LoVo (cell line): ENCODE measurements at regions not wholly inside any gene's neighbourhood (a gene's known extent, or its start where the extent isn't known, plus 50 kb on each side); places are given as distances from the start of the nearest gene placed in this dataset.

Experiments
- DNase-seq: peaks from one replicate; pipeline ENCODE4 v3.0.0-alpha.2; 2016; ENCODE audit warnings: low spot score

GRCh38 chr20:20992686-20993360, 113.3 kb downstream of the LINC00237 start:
- DNase-seq, result no peak

DNA sequence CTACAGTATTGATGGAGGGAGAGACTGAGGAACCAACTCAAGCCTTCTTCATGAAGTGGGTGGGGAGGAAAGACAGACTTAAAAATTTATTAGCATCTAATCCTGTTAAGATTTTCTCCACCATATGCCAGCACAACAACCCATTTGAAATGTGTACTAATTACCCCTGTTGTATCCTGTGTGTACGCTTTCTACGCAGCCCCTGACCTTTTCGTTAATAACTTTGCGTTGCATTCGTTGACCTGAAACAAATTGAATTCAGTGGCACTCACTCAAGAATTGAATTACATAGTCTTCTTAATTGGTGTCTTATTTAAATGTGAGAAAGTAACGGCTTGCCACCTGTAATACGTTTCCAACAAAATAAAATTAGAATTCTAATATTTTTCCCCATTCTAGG, 113.9 kb downstream of the LINC00237 start:
- no peak for DNase-seq

DNA sequence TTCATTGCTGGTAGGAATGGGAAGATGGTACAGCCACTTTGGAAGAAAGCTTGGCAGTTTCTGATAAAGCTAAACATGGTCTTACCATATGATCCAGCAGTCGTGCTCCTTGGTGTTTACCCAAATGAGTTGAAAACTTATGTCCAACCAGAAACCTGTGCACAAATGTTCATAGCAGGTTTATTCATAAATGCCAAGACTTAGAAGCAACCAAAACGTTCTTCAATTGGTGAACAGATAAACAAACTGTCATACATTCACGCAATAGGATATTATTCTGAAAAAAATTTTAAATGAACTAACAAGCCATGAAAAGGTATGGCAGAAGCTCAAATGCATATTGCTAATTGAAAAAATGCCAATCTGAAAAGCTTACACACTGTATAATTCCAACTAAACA, 117.1 kb downstream of the LINC00237 start:
- no peak for DNase-seq

DNA sequence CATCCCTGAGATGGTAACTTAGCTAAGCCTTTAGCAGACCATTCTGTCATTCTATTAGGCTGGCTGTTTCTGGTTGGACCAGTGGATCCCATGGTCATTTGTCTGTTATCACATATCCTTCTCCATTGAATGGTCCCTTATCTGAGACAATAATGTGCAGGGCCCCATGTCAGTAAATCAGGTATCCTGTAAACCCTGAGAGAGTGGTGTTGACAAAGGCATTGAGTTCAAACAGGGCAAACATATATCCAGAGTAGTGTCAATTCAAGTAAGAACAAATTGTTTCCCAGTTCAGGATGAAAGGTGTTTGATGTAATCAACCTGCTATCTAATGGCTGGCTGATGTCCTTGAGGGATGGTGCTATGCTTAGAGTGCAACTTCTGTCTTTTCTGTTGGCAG, 126.2 kb downstream of the LINC00237 start:
- DNase-seq, result no peak

GRCh38 chr20:20977786-20978185, 128.4 kb downstream of the LINC00237 start:
- DNase-seq, result no peak

DNA sequence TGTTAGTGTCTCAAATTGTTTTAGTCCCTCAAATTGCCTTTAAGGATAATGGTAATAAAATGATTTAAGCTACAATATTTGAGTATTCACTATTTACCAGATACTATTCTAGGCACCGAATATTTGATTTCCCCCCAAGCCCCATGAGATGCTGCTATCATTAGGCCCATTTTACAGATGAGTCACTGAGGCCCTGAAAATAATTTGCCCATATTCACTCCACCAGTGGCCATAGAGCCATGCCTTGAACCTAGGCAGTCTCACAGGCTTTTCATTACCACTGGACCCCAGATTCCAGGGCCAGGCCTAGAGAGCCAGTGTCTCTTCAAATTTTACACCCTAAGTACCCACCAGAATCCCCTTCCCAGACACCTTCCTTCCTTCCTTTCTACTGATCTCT, 133.7 kb downstream of the LINC00237 start:
- DNase-seq, result no peak

GRCh38 chr20:20971810-20972209, 134.3 kb downstream of the LINC00237 start:
- no peak for DNase-seq

- no peak for DNase-seq
Observed at GRCh38 chr20:20970841-20971240, 135.3 kb downstream of the LINC00237 start.

DNA sequence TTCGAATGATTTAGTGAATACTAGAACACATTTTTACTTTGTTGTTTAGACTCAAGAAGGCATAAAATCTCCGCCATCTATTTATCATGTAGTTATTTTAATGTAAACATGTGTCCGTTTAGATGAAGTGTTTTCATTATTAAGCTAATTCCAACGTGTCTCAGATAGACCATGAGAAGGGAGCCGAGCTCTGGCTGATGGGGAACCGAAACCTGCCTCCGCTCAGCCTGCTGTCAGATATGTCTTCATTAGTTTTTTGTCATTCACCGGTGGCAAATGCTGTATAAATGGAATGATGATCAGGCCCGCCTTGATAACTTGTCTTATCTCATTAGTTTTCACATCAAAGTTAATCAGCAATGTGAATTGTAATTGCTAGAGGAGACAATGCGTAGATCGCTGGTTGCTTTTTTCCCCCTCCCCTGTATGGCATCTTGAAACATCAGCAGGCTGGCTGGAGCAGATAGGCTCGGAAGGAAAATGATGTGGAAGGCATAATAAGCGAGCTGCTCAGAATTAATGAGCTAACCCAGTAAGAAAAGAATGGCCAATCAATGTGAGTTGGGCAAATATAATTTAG, 136.4 kb downstream of the LINC00237 start:
- no peak for DNase-seq

- no peak for DNase-seq
Observed at GRCh38 chr20:20967564-20968184, 138.5 kb downstream of the LINC00237 start.

DNA sequence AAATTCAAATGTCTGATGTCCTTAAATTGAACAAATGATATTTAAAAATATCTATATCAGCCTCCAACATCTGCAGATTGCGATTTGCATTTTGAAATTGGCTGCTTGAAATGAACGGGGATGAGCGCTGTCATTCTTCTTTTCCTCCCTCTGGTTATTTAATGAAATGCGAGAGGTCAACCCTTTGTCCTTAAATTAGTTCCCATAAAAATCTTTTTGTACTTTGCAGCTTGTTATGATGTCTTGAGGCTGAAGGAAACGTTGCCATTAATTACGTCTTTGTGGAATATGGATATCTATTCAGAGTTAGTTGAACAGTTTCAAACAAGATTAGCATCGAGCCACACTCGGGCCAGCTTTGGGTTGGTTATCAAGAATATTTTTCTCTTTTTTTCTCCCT, 140.0 kb downstream of the LINC00237 start:
- DNase-seq, result no peak

GRCh38 chr20:20959031-20959755, 147.0 kb downstream of the LINC00237 start:
- no peak for DNase-seq

- no peak for DNase-seq
Observed at GRCh38 chr20:20956513-20956931, 149.6 kb downstream of the LINC00237 start.

DNA sequence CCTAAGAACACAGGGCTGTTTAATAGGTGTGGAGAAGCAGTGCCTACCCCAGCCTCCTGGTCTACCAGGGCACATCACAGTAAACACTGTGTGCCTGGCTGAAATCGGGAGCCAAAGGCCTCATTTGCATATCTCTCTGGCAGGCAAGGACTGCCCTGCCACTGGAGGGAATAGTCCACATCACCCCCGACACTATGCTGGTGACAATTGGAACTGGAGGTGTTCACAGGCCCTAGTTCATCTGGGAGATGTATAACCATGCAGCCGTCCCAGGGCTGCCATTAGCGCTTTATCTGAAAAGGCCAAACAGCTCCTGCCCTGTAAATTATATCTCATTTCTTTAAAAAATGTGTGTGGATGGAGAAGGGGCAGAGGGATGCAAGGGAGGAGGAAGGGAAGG, 150.3 kb downstream of the LINC00237 start:
- no peak for DNase-seq

DNA sequence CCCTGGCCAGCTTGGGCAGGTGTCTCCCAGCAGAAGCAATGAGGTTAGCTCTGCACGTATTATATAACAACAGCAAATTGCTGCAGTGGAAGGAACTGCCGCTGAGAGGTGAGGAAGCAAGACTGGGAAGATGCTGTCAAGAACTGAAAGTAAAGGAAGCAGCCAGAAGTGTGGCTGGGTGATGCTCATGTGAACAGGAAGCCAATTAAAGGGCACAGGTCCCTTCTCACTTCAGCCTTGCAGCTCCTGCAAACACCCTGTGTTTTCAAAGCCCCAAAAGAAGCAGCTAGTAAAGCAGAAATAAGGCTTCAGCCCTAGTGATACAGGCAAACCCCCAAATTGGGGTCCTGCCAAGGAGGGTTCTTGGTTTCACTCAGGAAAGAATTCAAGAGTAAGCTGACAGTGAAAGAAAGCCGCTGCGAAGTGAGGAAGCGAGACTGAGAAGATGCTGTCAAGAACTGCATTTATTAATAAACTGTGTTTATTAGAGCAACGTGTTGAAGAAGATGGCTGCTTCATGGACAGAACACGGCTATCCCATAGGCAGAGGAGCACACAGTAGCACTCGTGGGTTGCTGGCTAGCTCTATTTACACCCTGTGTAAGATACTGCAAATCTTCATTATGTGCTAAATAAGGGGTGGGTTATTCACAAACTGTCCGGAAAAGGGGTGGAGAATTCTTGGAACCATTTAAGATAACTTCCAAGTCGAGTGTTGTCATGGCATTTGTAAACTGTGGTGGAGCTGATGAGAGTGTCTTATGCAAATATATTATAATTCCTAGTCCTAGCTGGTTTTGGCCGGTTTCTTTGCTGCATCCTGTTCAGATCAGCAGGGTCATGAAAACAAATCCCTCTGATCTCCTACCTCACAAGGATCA, 152.2 kb downstream of the LINC00237 start:
- no peak for DNase-seq

DNA sequence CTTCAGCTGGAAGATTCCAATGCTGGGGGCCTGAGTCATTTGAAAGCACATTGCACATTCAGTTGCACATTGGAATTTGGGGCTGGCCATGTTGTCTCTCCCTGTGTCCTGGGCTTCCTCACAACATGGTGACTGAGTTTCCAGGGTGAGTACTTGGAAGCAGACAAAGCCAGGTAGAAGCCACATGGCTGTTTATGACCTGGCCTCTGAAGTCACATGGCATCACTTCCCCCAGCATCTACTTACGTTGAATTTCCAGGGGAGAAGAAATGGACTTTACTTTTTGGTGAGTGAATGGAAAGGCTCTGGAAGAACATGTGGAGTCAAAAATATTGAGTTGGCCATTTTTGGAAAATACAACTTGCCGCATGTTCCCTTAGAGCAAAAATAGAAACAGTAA, 155.5 kb downstream of the LINC00237 start:
- no peak for DNase-seq

DNA sequence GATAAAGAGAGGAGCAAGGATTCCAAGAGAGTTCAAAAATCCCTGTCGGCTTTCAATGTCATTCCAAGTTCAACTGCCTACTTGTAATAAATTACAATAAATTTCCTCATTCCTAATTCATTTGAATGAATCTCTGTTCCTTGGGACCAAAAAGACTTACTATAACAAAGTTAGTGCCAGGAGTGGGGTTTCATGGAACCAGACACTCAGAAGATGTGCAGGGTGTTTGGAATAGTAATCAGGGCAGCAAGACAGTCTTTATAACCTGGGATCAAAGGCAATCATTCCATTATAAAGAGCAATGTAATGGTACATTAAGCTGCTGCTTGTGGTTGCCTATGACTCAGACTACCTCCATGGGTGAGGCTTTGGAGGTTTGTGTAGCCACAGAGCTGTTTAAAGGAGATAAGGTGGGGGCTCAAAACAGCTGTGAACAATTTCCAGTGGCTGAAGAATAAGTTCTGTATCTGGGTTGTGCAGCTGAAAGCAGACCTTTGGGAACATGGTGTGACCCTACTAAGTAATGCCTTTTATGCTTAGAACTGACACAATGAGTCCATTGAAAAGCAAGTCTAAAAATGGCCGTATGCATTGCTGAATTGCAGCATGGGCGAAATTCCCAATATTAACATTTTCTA, 159.9 kb downstream of the LINC00237 start:
- no peak for DNase-seq

DNA sequence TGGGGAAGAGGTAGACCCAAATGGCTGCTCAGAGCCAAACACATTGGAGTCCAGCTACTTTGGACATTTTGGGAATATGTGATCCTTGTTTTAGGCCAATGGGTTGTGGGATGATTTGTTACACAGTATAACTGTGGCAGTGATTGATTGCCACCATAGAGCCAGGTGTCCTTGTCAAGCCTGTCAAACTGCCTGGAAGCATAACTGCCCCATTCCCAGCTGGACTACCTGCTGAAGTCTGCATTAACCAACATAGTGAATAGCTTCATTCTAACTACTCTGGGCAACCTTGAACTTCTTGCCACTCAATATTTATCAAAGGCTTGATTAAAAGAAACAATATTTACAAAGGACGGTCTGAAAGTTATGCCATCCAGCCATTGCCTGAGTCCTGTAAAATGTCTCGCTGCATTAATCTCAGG, 164.7 kb downstream of the LINC00237 start:
- no peak for DNase-seq

- DNase-seq, result no peak
Observed at GRCh38 chr20:20939006-20939405, 167.2 kb downstream of the LINC00237 start.

DNA sequence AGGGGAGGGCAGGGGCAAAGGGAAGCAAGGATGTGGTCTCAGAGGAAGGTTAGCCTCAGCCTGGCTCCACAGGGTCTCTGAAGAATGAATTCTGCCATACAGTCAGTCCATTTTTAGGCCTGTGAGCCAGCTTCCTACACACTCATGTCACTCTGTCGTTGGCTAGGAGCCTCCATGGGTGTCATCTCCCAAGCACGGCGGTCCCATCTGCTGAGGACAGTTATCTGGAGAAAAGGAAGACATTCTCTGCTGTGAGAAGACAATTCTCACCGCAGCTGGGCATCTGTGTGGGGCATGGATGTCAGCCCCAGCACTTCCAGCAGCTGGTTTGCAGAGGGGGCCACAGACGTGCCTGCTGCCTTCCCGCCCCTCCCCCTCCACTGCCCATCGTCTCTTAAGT, 167.6 kb downstream of the LINC00237 start:
- DNase-seq, result no peak

GRCh38 chr20:20938131-20938530, 168.0 kb downstream of the LINC00237 start:
- DNase-seq, result no peak
